ENCODE measurements at regions not wholly inside any gene's neighbourhood (a gene's known extent, or its start where the extent isn't known, plus 50 kb on each side); places are given as distances from the start of the nearest gene placed in this dataset.

DNA sequence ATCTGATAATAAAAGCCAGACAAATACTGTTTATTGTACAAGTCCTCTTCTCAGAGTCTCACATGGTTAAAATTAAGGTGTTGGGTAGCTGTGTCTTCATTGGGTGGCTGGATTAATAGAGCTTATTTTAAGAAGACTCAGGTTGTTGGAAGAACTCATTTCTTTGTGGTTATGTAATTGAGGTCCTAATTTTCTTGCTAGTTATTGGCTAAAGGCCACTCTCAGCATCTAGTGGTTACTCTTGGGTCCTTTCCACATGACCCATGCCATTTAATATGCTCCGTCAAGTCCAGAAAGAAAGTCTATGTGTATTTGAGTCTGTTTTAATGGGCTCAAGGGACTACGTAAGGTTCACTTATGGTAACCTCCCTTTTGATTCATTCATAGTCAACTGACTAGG, 1668.6 kb upstream of the AGA start:
- TF ChIP-seq POLR2A (IDR thresholded peaks at IDR 0.05; ENCODE audit: low read depth, low read length) = no peak
- no peak for TF ChIP-seq POLR2AphosphoS5 (IDR thresholded peaks at IDR 0.05; ENCODE audit: low read depth, low read length)
- TF ChIP-seq TAF1 (IDR thresholded peaks at IDR 0.05; ENCODE audit: borderline replicate concordance, low read depth, low read length) = no peak
